ENCODE measurements at regions not wholly inside any gene's neighbourhood (a gene's known extent, or its start where the extent isn't known, plus 50 kb on each side); places are given as distances from the start of the nearest gene placed in this dataset.
"Not testable (repeated sequence)": the region's sequence is repeated elsewhere in the genome, so short reads cannot be mapped to it uniquely, and the experiment has no call there.

DNA sequence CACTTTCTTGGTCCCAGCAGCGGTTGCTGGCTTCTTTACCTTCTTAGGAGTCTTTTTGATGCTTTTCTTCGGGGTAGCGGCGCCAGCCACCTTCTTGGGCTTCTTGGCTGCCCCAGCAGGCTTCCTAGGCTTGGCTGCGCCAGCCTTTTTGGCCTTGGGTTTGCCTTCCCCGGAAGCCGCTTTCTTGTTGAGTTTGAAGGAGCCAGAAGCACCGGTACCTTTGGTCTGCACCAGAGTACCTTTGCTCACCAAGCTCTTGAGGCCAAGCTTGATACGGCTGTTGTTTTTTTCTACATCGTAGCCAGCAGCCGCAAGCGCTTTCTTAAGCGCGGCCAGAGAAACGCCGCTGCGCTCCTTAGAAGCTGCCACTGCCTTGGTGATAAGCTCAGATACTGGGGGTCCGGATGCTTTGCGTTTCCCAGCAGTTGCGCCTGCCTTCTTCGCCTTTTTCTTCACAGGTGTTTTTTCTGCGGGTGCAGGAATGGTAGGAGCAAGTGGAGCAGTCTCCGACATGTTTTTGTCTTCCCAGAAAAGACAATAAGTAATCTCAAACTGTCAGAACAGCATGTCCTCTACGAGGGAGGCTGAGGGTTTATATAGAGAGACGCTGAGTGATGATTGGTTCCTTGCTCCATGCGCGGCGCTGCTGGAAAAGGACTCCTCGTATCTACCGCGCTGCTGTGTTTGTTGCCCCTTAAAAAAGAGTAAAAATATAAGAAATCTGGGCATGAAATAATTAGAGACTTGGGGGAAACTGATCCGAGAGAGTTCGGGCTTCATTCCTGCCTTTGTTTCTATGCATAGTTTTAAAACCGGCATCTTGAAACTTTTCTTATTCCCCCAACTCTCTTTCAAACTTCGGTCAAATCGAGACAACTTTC, 130.3 kb upstream of the BTN3A2 start:
- DNase-seq (ENCODE audit: low spot score): peak; percentile 80

DNA sequence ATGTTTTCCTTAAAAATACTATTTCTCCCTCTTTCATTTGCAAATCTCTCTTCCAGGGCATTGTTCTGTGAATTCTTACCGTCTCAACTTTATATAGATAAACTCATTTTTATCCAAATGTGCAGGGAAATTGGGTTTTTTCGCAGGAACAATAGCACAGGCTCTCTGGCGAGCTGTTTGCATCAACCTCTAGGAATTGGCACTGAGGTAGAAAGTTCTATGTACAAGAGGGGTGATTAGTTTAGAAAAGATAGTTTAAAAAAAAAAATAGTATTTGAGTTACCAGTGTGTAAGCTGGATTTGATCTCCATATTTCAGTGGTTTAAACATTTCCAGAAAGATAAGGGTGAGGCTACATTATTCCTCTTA, 129.7 kb upstream of the BTN3A2 start:
- no peak for DNase-seq (ENCODE audit: low spot score)

DNA sequence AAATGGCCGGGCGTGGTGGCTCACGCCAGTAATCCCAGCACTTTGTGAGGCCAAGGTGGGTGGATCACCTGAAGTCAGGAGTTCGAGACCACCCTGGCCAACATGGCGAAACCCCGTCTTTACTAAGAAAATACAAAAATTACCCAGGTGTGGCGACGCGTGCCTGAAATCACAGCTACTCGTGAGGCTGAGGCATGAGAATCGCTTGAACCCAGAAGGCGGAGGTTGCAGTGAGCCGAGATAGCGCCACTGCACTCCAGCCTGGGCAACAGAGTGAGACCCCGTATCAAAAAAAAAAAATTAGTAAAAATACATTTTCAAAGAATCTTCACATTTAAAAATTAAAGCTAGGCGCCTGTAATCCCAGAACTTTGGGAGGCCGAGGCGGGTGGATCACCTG, 125.6 kb upstream of the BTN3A2 start:
- not testable (repeated sequence) for DNase-seq (ENCODE audit: low spot score)

DNA sequence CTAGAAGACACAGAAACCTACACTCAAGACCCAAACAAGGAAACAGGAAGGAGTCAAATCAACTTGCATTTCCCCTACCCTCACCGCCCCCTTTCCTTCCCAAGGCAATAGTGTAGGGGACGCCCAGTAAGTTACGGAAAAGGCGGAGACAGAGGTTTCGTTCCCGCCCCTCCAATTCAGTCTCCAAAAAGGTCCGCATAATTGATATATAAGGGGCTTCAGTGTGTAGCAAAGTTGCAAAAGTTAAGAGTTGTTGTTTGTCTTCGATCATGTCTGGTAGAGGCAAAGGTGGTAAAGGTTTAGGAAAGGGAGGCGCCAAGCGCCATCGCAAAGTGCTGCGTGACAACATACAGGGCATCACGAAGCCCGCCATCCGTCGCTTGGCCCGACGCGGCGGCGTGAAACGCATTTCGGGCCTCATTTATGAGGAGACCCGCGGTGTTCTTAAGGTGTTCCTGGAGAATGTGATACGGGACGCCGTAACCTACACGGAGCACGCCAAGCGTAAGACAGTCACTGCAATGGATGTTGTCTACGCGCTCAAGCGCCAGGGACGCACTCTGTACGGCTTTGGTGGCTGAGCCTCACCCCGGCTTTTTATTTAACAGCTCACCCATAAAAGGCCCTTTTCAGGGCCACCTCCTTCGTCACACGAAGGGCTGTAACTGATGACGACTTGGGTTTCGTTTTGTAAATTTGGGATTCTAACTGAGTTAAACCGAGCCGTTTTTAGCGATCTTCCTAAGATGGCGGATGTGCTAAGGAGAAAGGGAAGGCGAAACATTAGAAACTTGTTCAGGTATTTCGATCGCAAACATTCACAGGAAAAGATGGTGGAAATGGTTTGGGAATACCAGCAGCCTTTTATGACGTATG, 124.6 kb upstream of the BTN3A2 start:
- DNase-seq (ENCODE audit: low spot score): no peak

DNA sequence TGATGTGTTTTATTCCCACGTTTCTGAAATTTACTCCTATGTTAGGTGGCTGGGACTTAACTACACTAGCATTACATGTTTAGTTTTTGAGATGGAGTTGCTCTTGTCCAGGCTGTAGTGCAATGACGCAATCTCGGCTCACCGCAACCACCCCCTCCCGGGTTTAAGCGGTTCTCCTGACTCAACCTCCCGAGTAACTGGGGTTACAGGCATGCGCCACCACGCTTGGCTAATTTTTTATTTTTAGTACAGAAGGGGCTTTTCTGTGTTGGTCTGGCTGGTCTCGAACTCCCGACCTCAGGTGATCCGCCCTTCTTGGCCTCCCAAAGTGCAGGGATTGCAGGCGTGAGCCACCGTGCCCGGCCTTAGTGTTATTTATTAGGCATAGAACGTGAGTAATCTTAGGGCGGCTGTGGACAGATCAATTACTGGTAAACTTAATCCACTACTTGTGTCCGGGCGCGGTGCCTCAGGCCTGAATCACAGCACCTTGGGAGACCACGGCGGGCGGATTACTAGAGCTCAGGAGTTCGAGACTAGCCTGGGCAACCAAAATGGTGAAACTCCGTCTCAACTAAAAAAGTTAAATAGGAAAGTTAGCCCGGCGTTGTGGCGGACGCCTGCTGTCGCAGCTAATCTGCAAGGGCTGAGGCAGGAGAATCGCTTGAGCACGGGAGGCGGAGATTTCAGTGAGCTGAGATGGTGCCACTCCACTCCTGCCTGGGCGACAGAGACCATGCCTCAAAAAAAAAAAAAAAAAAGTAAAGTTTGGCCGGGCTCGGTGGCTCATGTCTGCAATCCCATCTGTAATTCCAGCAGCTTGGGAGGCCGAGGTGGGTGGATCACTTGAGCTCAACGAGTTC, 123.7 kb upstream of the BTN3A2 start:
- DNase-seq (ENCODE audit: low spot score): no peak

DNA sequence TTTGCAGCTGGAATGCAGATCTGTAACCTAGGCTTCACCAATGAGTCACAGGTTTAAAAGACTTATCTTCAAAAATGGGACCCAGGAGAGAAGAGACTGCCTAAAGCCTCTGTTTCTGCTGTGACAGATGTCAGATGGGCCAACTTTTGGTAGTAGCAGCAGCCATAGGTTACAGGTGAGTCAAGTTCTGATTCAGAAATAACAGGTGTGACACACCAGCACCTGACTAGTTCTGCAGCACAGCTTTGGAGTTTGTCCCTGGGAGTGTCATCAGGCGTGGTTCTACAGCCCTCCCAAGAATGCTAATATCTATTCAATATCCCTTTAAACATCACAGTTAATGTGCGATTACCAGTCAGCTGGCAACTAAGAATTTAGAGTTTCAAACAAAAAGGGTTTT, 121.9 kb upstream of the BTN3A2 start:
- DNase-seq (ENCODE audit: low spot score): peak; percentile 88

DNA sequence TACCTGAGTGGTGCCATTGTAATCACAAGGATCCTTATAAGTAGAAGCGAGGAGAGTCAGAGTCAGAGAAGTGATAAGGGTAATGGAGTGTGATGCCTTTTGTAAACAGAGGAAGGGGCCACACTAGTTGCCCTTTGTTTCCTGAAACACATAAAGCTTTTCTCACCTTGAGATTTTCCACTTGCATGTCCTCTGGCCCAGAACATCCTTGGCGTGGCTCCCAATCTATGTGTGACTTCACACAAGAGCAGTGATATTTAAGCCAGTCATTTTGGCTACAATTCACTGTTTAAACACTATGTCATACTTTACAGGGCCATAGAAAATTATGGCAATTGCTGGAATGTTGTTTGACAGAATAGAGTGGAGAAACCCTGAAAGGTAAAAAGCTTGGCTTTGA, 121.2 kb upstream of the BTN3A2 start:
- DNase-seq (ENCODE audit: low spot score): peak; percentile 49

DNA sequence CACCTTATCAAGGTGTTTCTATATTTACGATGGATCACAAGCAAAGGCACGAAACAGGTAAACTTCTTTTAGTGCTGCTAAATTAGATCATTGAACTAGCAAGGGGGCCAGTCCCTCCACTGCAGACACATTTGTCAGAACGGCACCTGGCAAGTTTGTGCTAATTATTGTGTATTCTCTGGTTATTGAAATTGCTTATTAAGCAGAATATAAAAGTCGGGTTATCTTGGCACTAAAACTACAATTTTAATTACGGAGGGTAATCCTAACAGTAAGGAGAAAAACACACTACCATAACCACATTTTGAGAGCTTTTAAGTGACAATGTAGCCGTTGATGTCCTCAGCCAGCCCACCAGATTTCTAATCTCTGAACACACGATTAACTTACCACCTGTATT, 118.9 kb upstream of the BTN3A2 start:
- no peak for DNase-seq (ENCODE audit: low spot score)

DNA sequence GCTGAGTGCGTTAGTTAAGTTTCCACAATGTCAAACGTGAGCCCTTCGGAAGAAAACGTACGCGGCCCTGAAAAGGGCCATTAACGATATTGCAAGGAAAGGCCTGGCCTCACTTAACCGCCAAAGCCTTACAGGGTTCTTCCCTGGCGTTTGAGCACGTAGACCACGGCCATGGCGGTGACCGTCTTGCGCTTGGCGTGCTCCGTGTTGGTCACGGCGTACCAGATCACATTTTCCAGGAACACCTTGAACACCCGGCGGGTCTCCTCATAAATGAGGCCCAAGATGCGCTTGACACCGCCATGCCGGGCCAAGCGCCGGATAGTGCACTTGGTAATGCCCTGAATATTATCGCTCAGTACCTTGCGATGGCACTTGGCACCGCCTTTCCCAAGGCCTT, 118.4 kb upstream of the BTN3A2 start:
- DNase-seq (ENCODE audit: low spot score): no peak

DNA sequence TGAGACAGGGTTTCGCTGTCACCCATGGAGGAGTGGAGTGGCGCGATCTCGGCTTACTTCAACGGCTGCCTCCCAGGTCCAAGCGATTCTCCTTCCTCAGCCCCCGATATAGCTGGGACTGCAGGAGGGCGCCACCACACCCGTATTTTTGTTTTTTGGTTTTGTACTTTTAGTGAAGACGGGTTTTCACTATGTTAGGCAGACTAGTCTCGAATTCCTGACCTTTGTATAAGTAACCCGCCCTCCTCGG, 115.4 kb upstream of the BTN3A2 start:
- DNase-seq (ENCODE audit: low spot score): no peak

DNA sequence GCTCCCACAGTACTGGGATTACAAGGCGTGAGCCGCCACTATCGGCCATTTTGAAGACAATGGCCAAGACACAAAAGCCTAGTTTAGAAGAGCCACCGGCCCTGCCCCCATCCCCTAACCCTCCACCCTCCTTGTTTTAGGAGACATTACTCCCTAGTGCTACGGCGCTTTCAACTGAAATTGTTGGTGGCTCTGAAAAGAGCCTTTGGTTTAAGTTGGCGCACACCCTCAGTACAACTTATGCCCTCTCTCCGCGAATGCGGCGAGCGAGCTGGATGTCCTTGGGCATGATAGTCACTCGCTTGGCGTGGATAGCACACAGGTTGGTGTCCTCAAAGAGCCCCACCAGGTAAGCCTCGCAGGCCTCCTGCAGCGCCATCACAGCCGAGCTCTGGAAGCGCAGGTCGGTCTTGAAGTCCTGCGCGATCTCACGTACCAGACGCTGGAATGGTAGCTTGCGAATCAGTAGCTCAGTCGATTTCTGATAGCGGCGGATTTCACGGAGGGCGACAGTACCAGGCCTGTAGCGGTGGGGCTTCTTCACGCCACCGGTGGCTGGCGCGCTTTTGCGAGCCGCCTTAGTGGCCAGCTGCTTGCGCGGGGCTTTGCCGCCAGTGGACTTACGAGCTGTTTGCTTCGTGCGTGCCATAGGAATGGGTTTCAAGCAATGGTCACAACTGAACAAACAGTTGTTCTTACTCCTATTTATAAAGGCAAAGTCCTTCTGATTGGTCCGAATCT, 114.9 kb upstream of the BTN3A2 start:
- peak; percentile 68 for DNase-seq (ENCODE audit: low spot score)

DNA sequence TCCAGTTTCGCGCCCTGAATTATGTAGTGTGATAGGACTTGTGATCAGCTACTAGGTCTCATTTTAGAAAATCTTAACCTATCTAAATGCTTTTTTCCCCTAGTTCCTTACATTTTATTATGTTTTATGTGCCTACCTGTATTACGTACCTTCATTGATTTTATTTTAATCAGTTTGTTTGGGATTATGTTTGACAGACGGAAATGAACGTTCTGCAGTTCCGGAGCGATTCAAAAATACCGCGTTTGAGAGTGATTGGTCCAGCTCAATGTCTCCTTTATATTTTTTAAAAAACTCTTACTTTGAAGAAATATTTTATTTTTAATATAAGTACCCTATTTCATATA, 114.3 kb upstream of the BTN3A2 start:
- peak; percentile 55 for DNase-seq (ENCODE audit: low spot score)

DNA sequence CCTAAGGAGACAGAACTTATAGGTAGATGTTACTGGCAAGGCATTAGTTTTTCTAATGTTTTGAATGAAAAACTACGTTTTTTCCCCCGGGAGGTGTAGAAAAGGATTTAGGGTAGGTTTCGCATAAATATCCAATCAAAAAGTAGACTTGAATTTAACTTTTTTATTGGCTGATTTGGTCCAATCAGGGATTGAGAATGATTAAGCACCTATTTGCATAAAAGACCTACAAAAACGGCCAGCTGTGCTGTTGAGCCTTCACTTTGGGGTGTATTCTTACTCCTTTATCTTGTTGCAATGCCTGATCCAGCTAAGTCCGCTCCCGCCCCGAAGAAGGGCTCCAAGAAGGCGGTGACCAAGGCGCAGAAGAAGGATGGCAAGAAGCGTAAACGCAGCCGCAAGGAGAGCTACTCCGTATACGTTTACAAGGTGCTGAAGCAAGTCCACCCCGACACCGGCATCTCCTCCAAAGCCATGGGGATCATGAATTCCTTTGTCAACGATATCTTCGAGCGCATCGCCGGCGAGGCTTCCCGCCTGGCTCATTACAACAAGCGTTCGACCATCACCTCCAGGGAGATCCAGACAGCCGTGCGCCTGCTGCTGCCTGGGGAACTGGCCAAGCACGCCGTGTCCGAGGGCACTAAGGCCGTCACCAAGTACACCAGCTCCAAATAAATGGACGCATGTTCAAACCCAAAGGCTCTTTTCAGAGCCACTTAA, 113.5 kb upstream of the BTN3A2 start:
- peak; percentile 85 for DNase-seq (ENCODE audit: low spot score)

DNA sequence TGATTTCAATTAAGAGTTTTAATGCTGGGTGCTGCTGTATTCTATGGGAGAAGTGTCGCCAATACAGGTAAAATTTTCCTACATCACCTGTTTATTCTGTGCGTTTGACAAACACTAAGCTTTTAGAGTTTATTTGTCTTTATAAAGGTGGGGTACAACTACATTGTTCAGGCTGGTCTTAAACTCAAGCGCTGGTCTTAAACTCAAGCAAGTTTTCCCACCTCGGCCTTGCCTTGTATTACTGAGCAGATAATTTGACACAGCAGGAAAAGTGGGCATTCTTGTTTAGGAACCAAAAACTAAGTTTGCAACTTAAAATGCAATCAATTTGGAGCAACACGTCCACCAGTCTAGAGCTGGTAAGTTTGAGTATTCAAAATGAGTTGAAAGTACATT, 112.9 kb upstream of the BTN3A2 start:
- no peak for DNase-seq (ENCODE audit: low spot score)

DNA sequence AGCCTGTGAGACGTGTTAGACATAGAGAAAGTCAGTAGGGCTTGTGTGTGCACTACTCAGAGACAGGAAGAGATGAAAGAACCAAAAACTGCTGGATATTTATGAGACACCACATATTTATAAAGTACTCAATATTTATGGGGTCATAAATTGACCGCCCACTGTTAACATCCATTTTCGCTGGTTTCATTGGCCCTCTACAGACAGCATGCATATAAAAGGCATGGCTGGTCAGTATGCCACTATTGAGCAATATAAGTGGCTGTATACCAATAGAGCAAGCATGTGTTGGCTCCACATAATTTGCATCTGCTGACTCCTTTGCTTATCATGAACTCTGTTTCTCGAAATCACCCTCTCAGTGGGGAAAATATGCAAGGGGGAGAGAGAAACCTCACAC, 110.3 kb upstream of the BTN3A2 start:
- no peak for DNase-seq (ENCODE audit: low spot score)

DNA sequence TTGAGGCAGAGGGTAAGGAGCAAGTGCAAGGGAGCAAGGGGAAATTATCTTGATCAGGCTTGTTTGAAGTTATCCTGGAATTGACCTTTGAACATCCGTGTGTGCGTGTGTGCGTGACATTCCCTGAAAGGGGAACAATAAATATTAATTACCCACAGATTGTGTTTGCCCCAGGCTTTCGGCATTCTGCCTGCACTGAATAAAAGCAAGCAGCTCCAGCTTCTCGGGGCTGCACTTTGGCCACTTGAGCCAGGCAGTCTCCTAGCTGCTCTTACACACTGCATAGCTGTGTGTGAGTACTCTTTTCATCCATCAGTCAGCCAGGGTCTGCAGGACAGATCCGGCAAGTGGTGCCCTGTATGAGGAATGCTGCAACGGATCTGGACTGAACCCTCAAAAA, 107.7 kb upstream of the BTN3A2 start:
- peak; percentile 70 for DNase-seq (ENCODE audit: low spot score)

DNA sequence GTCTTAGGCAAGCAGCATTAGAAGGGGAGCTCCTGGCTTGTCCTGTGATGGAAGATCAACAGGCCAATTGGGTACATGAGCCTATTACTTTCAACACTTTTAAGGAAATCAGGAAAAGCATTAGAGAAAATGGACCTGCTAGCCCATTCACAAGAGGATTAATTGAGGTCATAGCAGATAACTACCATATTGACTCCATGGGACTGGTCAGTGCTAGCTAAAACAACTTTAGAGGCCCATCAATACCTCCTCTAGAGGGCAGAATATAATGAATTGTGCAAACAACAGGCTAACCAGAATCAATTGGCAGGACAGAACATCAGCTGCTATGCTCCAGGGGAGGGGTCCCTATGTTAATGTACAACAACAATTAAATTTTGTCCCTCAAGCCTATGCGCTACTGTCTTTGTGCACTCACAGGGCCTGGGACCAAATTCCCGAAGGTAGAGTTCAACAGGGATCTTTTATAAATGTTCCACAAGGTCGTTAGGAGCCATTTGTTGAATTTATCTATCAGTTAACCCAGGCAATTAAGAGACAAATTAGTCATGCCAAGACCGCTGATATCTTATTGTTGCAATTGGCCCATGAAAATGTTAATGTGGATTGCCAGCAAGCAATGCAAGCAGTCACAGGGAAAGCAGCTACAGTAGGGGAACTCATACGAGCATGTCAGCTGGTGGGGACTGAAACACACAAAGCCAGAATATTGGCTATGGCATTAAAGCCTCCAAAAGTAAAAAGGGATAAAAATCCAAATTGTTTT, 106.6 kb upstream of the BTN3A2 start:
- no peak for DNase-seq (ENCODE audit: low spot score)

DNA sequence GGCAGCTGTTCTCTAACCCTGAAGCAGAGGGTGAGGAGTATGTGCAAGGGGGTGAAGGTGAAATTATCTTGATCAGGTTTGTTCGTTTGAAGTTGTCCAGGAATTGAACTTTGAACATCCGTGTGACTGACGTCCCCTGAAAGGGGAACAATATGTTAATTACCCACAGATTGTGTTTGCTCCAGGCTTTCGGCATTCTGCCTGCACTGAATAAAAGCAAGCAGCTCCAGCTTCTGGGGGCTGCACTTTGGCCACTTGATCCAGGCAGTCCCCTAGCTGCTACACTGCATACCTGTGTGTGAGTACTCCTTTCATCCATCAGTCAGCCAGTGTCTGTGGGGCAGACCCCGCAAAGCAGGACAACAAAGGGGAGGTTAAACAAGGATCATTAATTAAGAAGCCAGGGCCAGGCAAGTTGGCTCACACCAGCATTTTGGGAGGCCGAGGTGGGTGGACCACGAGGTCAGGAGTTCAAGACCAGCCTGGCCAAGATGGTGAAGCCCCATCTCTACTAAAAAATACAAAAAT, 104.8 kb upstream of the BTN3A2 start:
- no peak for DNase-seq (ENCODE audit: low spot score)

DNA sequence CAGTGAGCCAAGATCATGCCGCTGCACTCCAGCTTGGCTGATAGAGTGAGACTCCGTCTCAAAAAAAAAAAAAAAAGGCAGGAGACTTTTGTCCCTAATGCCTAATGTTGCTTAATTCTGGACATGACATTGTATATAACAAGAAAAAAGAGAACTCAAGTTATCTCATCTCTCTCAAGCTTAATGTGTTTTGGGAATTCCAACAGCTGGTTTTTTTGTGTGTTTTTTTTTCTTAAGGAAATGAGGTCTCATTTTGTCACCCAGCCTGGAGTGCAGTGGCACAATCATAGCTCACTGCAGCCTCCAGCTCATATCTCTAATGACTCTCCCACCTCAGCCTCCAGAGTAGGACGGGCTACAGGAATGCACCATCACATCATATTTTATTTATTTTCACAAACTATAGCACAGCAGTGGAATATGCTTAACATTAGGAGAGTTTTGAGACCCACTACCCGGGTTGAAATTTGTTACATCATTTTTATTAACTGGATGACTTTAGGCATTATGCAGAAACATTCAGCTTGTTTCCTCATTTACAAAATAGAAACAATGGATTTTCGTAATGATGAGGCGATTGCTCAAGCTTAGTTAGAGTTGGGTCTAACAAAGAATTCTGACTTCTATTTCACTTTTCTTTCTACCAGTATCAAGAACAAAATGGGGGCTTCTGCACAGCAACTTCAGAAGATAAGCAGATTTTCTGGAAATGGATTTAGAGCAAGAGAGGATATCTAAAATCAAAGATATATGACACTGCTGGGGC, 104.1 kb upstream of the BTN3A2 start:
- DNase-seq (ENCODE audit: low spot score): no peak

DNA sequence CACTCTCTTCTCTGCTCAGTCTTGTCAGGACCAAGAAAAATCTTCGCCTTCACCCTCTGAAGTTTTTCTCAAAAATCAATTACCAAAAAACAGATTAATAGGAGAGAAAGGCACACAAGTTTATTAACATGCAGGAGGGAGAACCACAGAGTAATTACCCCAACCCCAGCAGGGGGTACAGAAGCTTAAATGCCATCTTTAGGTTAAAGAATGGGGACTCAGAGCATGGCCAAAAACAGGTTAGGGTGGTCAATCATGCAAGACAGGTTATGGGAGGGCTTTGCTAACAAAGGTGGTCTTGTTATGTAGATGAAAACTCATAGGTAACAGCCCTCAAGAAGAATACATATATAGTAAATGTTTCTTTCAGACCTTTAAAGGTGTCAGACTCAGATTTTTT, 100.5 kb upstream of the BTN3A2 start:
- DNase-seq (ENCODE audit: low spot score): no peak

All from LoVo (cell line).